MM.1S (cell line): ENCODE measurements at regions not wholly inside any gene's neighbourhood (a gene's known extent, or its start where the extent isn't known, plus 50 kb on each side); places are given as distances from the start of the nearest gene placed in this dataset.

Source experiments
- EZH2 ChIP-seq: fragments of 300-600 bp; sonication (generic); optimal IDR thresholded peaks from 2 replicates; pipeline ENCODE3; 2017; ENCODE audit warnings: low read depth, mild to moderate bottlenecking, antibody characterized with exemption, low read length, mixed read lengths
- EZH2phosphoT487 ChIP-seq: fragments of 300-600 bp; sonication (generic); IDR thresholded peaks from 2 replicates; pipeline ENCODE4 v1.6.1; 2018; ENCODE audit warnings: antibody characterized with exemption, low read length
- TF ChIP-seq, protein P1 (sequence below): fragments of 300-600 bp; sonication (generic); IDR thresholded peaks from 2 replicates; pipeline ENCODE4 v1.5.1; 2016; ENCODE audit warnings: antibody characterized with exemption, low read length, mixed read lengths

GRCh38 chr21:16071761-16072160 lies 342.0 kb downstream of the USP25 start:
- TF ChIP-seq, protein P1, sequence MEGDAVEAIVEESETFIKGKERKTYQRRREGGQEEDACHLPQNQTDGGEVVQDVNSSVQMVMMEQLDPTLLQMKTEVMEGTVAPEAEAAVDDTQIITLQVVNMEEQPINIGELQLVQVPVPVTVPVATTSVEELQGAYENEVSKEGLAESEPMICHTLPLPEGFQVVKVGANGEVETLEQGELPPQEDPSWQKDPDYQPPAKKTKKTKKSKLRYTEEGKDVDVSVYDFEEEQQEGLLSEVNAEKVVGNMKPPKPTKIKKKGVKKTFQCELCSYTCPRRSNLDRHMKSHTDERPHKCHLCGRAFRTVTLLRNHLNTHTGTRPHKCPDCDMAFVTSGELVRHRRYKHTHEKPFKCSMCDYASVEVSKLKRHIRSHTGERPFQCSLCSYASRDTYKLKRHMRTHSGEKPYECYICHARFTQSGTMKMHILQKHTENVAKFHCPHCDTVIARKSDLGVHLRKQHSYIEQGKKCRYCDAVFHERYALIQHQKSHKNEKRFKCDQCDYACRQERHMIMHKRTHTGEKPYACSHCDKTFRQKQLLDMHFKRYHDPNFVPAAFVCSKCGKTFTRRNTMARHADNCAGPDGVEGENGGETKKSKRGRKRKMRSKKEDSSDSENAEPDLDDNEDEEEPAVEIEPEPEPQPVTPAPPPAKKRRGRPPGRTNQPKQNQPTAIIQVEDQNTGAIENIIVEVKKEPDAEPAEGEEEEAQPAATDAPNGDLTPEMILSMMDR = no peak
- no peak for TF ChIP-seq EZH2phosphoT487
- no peak for TF ChIP-seq EZH2
